AG04450 (cell line): ENCODE measurements at regions not wholly inside any gene's neighbourhood (a gene's known extent, or its start where the extent isn't known, plus 50 kb on each side); places are given as distances from the start of the nearest gene placed in this dataset.
A peak's percentile ranks its signal among the peaks of the same experiment; 100 is the strongest.

Source experiments
- CTCF ChIA-PET: fragments of 300-600, 350-600 bp; formaldehyde crosslinking; extraction: SDS; loops from one replicate; lab custom pipeline; 2022; ENCODE audit warnings: antibody characterized with exemption, inconsistent platforms; lab: Charles Lee
- POLR2A ChIA-PET: fragments of 350-600 bp; formaldehyde crosslinking; extraction: SDS; loops from one replicate; lab custom pipeline; 2021; ENCODE audit warnings: antibody characterized with exemption, inconsistent platforms; lab: Yijun Ruan, JAX
- DNase-seq: peaks from one replicate; pipeline ENCODE4 v3.0.0-alpha.2; 2011; ENCODE audit warnings: low read depth, low spot score
- H3K27ac ChIP-seq: one replicate; pipeline ENCODE4 v1.5.1; 2012; ENCODE audit warnings: low read depth, low read length, control low read depth
- H3K27me3 ChIP-seq: one replicate; pipeline ENCODE4 v1.6.0; 2012; ENCODE audit warnings: low read length; ENCODE audit not compliant: control insufficient read depth, insufficient read depth
- H3K4me3 ChIP-seq: 2 replicates; pipeline ENCODE4 v1.5.1; 2011; ENCODE audit warnings: mild to moderate bottlenecking, low read depth, low read length, control low read depth
- H3K9me3 ChIP-seq: 2 replicates; pipeline ENCODE4 v1.5.1; 2012; ENCODE audit warnings: low read length; ENCODE audit not compliant: control insufficient read depth, insufficient read depth
- CTCF ChIP-seq: IDR thresholded peaks from 2 replicates; pipeline ENCODE4 v1.5.1; 2011; ENCODE audit warnings: low read depth, low read length, control low read depth, inconsistent platforms

DNA sequence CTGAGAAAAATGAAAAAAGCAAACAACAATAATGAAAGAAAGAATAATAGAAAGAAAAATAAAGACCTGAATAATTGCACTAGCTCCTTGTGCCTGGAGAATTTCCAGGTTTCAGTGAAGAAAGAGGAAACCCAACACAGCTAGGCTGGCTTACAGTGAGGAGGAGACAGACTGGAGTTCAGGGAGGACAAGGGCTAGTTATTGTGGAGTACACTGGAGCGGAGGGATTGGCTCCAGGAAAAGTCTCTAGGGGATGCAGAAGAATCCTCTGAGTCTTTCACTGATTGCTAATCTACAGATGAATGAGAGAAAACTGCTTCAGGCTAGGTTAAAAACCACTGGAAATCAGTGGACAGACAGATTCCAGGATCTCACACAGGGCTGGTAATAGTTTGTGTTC, 163.6 kb upstream of the RBMS1 start:
- ChIA-PET POLR2A (no interaction called here), CTCF (interaction anchor here (0.6 to 1.0 kb wide), 2 partner anchors 10 to 160 kb away, joined by 3 to 7 read pairs; no protein-coding TSS in a partner anchor)
- Histone ChIP-seq H3K4me3 (no peak overlapping the region), H3K27me3 (no peaks in the 10 kb centered on the region), H3K27ac (no peak overlapping the region), H3K9me3 (no peaks in the 10 kb centered on the region)
- DNase-seq: no peak
- no peak for TF ChIP-seq CTCF

- H3K27me3 ChIP-seq: no peaks in the 10 kb centered on the region
- no peaks in the 10 kb centered on the region for H3K9me3 ChIP-seq
- ChIA-PET CTCF (no interaction called here), POLR2A (no interaction called here)
- TF ChIP-seq CTCF: no peak
- DNase-seq: no peak
- no peak overlapping the region for H3K27ac ChIP-seq
- no peak overlapping the region for H3K4me3 ChIP-seq
Measured at GRCh38 chr2:160658851-160659250, 165.2 kb upstream of the RBMS1 start.

DNA sequence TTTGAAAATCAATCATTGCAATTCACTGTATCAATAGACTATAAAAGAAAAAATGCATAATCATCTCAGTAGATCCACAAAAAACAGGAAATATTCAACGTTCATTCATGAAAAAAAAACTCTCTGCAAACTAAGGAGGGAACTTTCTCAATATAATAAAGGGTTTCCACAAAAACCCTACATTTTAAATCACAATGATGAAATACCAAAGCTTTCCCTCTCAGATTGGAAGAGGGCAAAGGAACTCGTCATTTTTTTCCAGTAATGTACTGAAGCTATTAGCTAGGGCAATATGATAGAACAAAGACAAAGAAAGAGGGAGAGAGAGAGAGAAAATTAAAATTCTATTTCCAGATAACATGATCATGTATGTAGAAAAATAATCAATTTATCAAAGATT, 167.1 kb upstream of the RBMS1 start:
- H3K9me3 ChIP-seq: no peaks in the 10 kb centered on the region
- no peak for TF ChIP-seq CTCF
- no peaks in the 10 kb centered on the region for H3K27me3 ChIP-seq
- no peak overlapping the region for H3K4me3 ChIP-seq
- ChIA-PET POLR2A (no interaction called here), CTCF (no interaction called here)
- H3K27ac ChIP-seq: no peak overlapping the region
- no peak for DNase-seq

- Histone ChIP-seq H3K27me3 (no peaks in the 10 kb centered on the region), H3K27ac (no peak overlapping the region), H3K9me3 (no peaks in the 10 kb centered on the region), H3K4me3 (no peak overlapping the region)
- ChIA-PET POLR2A (no interaction called here), CTCF (no interaction called here)
- no peak for DNase-seq
- TF ChIP-seq CTCF: no peak
Measured at GRCh38 chr2:160664603-160665140, 171.1 kb upstream of the RBMS1 start.

DNA sequence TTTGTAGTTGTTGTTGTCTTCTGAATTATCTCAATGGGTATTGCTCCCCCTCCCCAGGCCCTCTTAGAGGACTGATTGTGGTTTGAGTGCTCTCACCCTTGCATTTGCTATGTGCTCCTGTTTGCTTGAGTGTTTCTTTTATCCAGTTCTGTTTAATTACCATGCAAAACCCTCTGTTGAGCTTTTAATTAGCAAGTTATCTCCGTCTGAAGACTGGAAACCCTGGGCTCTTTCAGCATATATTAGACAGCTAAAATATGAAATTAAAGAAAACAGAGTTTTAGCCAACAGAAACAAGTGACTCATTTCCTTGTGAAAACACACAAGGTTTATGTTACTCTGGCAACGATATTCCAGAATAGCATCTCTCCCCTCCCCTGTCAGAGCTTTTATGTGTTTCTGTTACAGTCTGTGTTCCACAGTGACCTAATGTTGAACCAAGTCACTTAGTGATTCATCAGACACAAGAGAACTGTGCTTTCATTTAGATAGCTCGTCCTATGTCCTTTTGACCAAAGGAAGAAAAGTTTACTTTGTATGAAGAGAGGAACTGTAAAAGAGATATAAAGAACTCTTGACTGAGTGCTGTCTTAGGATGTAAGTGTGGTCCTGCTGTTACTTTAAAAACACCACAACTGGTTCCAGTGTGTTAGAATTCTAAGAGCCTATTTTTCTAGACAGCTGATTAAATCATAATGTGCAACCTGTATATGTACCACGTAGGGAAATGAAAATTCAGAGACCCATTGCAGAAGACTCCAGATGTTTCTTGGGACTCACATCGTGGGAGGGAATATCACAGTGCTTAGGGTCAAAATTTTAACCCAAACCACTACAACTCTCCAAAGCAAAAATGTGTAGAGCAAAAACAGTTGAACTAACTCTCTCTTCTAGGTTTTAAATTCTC, 172.8 kb upstream of the RBMS1 start:
- ChIA-PET POLR2A (no interaction called here), CTCF (interaction anchor here (0.9 kb wide), 1 partner anchor 343 kb away, joined by 3 read pairs; no protein-coding TSS in a partner anchor)
- DNase-seq: peak; percentile 82
- Histone ChIP-seq H3K27ac (peak overlapping the region; percentile 55), H3K27me3 (no peaks in the 10 kb centered on the region), H3K9me3 (no peaks in the 10 kb centered on the region), H3K4me3 (peak overlapping the region; percentile 36)
- no peak for TF ChIP-seq CTCF
